Endodermal cell (in vitro differentiated cells): ENCODE measurements at regions not wholly inside any gene's neighbourhood (a gene's known extent, or its start where the extent isn't known, plus 50 kb on each side); places are given as distances from the start of the nearest gene placed in this dataset.

Experiments
- DNase-seq: peaks from one replicate; pipeline ENCODE4 v3.0.0-alpha.2; 2017
- H3K27ac ChIP-seq: 2 replicates; pipeline ENCODE4 v1.5.1; 2013; ENCODE audit warnings: mild to moderate bottlenecking, low read depth, low read length, moderate library complexity
- H3K27me3 ChIP-seq: 2 replicates; pipeline ENCODE4 v1.6.1; 2013; ENCODE audit warnings: mild to moderate bottlenecking, low read length, moderate library complexity; ENCODE audit not compliant: insufficient read depth, control insufficient read depth, poor library complexity, severe bottlenecking
- H3K36me3 ChIP-seq: 2 replicates; pipeline ENCODE4 v1.7.0; 2013; ENCODE audit warnings: mild to moderate bottlenecking, low read length, moderate library complexity; ENCODE audit not compliant: control insufficient read depth, insufficient read depth
- H3K4me1 ChIP-seq: one replicate; pipeline ENCODE4 v1.7.0; 2013; ENCODE audit warnings: low read length; ENCODE audit not compliant: control insufficient read depth, insufficient read depth
- H3K4me3 ChIP-seq: 2 replicates; pipeline ENCODE4 v1.5.1; 2013; ENCODE audit warnings: mild to moderate bottlenecking, low read length, moderate library complexity
- H3K9ac ChIP-seq: 2 replicates; pipeline ENCODE4 v1.6.1; 2013; ENCODE audit warnings: mild to moderate bottlenecking, low read length, moderate library complexity; ENCODE audit not compliant: poor library complexity, severe bottlenecking; ENCODE audit errors: extremely low read depth
- H3K9me3 ChIP-seq: 2 replicates; pipeline ENCODE4 v1.6.1; 2013; ENCODE audit warnings: mild to moderate bottlenecking, low read length, moderate library complexity; ENCODE audit not compliant: control insufficient read depth
- H3K27ac Mint-ChIP-seq: 2 replicates; pipeline ENCODE4 v1.8.0; 2020; ENCODE audit warnings: mixed read lengths
- H3K27me3 Mint-ChIP-seq: 2 replicates; pipeline ENCODE4 v1.8.0; 2021; ENCODE audit warnings: mild to moderate bottlenecking, mixed read lengths; ENCODE audit not compliant: insufficient read depth
- H3K36me3 Mint-ChIP-seq: 2 replicates; pipeline ENCODE4 v1.8.0; 2020; ENCODE audit warnings: low read depth, mixed read lengths
- H3K4me1 Mint-ChIP-seq: 2 replicates; pipeline ENCODE4 v1.8.0; 2020; ENCODE audit warnings: mixed read lengths
- H3K4me3 Mint-ChIP-seq: 2 replicates; pipeline ENCODE4 v1.8.0; 2020; ENCODE audit warnings: mild to moderate bottlenecking, moderate library complexity, mixed read lengths
- H3K9me3 Mint-ChIP-seq: 2 replicates; pipeline ENCODE4 v1.8.0; 2020; ENCODE audit warnings: mild to moderate bottlenecking, mixed read lengths
- CTCF ChIP-seq: fragments of 200-600 bp; sonication (generic); conservative IDR thresholded peaks from 2 replicates; pipeline ENCODE4 v1.5.0; 2021; ENCODE audit warnings: antibody characterized with exemption, mild to moderate bottlenecking
- WGBS, 2 experiments: methylation state at CpG; one replicate each; pipeline versions ENCODE4 v1.1.5 to v1.1.7; 2013; ENCODE audit warnings: missing lambda C conversion rate in 2 of 2, mixed read lengths in 1 of 2; ENCODE audit not compliant: insufficient coverage in 1 of 2, insufficient read length in 1 of 2; 5-methylcytosine and 5-hydroxymethylcytosine counted together

- TF ChIP-seq CTCF = no peak
- DNase-seq = no peak
- H3K27me3 ChIP-seq = no peaks in the 10 kb centered on the region
- no peak overlapping the region for H3K4me3 Mint-ChIP-seq
- H3K9ac ChIP-seq = no peak overlapping the region
- H3K4me1 ChIP-seq = no peaks in the 10 kb centered on the region
- H3K36me3 Mint-ChIP-seq = no peaks in the 10 kb centered on the region
- H3K9me3 Mint-ChIP-seq = no peaks in the 10 kb centered on the region
- no peaks in the 10 kb centered on the region for H3K9me3 ChIP-seq
- H3K27ac ChIP-seq = no peak overlapping the region
- H3K27me3 Mint-ChIP-seq = no peaks in the 10 kb centered on the region
- no peaks in the 10 kb centered on the region for H3K36me3 ChIP-seq
- 80 to 100% methylated on average over 1 to 4 of the region's 4 CpGs for WGBS, 2 experiments
- peaks cover 24% of the 10 kb centered on the region for H3K4me1 Mint-ChIP-seq
- H3K4me3 ChIP-seq = no peak overlapping the region
- H3K27ac Mint-ChIP-seq = no peak overlapping the region
These were observed 746.3 kb downstream of the CPS1 start for GRCh38 chr2:211302676-211303075.

DNA sequence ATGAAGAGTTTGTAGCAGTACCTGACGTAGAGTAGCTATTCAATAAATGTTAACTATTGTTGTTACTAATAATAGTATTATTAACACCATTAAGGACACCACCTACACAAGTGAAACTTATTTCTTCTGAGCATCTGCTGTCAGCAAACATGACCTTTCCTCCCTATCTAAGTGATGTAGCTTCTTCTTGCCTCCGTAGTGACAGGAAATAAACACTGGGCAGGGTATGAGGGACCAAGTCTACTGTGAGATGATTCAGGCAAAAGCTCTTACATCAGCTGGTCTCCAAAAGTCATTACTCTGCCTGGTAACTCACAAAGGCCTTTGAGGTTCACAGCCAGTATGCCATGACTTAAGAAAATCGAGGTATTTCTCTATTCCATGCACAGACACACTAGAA is 750.5 kb downstream of the CPS1 start:
- Histone ChIP-seq H3K9me3 (no peaks in the 10 kb centered on the region), H3K4me3 (no peak overlapping the region), H3K36me3 (no peaks in the 10 kb centered on the region), H3K9ac (no peak overlapping the region), H3K27ac (no peak overlapping the region), H3K4me1 (no peaks in the 10 kb centered on the region), H3K27me3 (no peaks in the 10 kb centered on the region)
- H3K27me3 Mint-ChIP-seq = no peaks in the 10 kb centered on the region
- DNase-seq = no peak
- no peak for TF ChIP-seq CTCF
- peaks cover 13% of the 10 kb centered on the region for H3K4me1 Mint-ChIP-seq
- H3K27ac Mint-ChIP-seq = peak overlapping the region; percentile 24
- H3K9me3 Mint-ChIP-seq = no peaks in the 10 kb centered on the region
- 77 to 82% methylated on average over 2 of the region's 3 CpGs for WGBS, 2 experiments
- no peak overlapping the region for H3K4me3 Mint-ChIP-seq
- no peaks in the 10 kb centered on the region for H3K36me3 Mint-ChIP-seq
